HTERT RPE-1 (cell line): ENCODE measurements at regions not wholly inside any gene's neighbourhood (a gene's known extent, or its start where the extent isn't known, plus 50 kb on each side); places are given as distances from the start of the nearest gene placed in this dataset.

ENCODE experiments used
- in situ Hi-C: fragments of 300-500 bp; cut with MboI; formaldehyde crosslinking; loops from 4 replicates; pipeline ENCODE4 v1.14.3; 2020; ENCODE audit warnings: low sequenced_read_pairs

- in situ Hi-C loops = no loop called here
Observed at GRCh38 chr3:5068531-5069050, 53.5 kb upstream of the ARL8B start.

DNA sequence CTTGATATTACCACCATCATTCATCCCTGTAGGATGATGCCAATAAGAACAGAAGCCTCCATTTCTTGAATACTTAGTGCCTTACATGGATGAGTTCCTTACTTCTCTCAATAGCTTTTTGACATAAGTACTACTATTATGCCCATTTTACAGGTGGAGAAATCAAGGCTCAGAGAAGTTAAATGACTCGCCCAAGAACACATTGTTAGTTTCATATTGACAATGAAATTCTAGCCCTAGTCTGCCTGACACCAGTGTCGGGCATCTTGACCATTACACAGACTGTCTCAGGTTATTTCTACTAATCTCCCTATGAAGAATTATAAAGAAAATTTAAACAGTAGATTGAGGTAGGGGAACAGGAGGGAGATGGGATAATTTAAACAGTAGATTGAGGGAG, 52.5 kb upstream of the ARL8B start:
- in situ Hi-C loops = no loop called here

GRCh38 chr3:5071061-5071460, 51.0 kb upstream of the ARL8B start:
- in situ Hi-C loops = no loop called here

DNA sequence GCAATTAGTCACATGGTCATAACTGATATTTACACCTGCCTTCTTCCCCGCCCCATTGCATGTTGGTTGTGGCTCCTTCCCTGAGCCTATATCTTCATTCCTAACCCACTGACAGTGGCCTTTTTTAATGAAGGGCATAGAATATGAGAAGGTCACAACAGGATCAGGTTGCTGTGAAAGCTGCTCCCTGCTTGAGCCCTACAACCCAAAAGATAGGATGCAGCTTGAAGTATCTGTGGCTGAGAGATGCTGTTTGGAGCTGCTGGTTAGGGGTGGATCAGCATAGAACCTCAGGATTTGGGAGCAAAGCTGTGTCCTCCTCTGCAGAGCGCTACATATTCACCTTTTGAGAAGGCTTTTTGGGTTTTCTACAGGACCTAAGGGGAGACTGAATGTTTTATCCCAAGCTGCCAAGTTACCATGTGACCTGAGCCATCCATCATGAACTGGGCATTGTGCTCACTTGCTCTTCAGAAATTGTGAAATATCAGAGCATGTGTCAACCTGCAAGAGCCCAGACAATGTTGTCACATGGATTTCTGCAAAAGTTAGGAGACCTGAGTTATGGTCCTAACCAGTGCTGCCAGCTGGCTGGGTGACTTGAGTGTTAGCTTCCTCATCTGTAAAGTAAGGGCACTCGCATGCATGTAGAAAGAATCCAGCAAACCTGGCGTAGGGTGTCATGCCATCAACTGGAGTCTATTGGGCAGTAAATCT, 49.8 kb upstream of the ARL8B start:
- in situ Hi-C loops = no loop called here
